MG63 (cell line): ENCODE measurements at regions not wholly inside any gene's neighbourhood (a gene's known extent, or its start where the extent isn't known, plus 50 kb on each side); places are given as distances from the start of the nearest gene placed in this dataset.
"Not testable (repeated sequence)": the region's sequence is repeated elsewhere in the genome, so short reads cannot be mapped to it uniquely, and the experiment has no call there.

Experiments
- DNase-seq: peaks from one replicate; pipeline ENCODE4 v3.0.0-alpha.2; 2020
- H3K27me3 ChIP-seq: fragments of 250-450 bp; sonication (Bioruptor Pico); 2 replicates; pipeline ENCODE4 v1.5.1; 2020; ENCODE audit warnings: mild to moderate bottlenecking, moderate library complexity
- H3K36me3 ChIP-seq: fragments of 250-450 bp; sonication (Bioruptor Pico); 2 replicates; pipeline ENCODE4 v1.5.1; 2020; ENCODE audit warnings: mild to moderate bottlenecking, moderate library complexity
- H3K4me3 ChIP-seq: fragments of 250-450 bp; sonication (Bioruptor Pico); 2 replicates; pipeline ENCODE4 v1.5.1; 2020; ENCODE audit warnings: mild to moderate bottlenecking, moderate library complexity
- H3K9me3 ChIP-seq: fragments of 250-450 bp; sonication (Bioruptor Pico); 2 replicates; pipeline ENCODE4 v1.5.1; 2020; ENCODE audit warnings: mild to moderate bottlenecking, moderate library complexity

DNA sequence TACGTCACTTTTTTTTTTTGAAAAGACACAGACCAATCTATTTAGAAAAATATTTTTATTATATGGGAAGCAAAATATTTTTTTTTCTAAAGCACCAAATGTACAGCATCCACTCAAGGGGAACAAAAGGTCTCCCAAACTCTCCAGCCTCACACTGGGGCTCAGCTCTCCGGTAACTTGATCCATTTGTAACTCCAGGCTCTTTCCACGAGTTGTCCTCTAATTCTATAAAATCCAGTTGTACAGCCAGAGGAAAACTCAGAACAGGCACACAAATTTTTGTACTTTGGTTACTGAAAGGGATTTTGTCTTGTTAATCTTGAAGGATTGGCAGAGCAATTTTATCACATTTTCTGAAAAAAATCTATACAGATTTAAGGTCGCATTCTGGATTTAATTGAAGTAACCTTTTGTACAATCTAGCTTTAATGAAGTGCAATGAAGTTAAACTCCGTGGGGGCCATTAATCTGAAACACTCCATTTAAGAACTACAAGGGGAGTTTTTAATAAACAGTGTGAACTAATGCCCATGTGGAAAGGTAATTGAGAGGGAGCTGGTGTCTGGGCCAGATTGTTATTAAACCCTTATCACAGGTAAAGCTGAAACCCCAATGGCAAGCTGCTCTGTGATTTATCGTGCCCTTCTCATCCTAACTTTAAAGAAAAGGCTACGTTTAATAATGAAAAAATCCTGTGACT is 161.2 kb upstream of the FRG1 start:
- H3K4me3 ChIP-seq: no peak overlapping the region
- H3K9me3 ChIP-seq: no peaks in the 10 kb centered on the region
- no peak for DNase-seq
- no peaks in the 10 kb centered on the region for H3K27me3 ChIP-seq
- H3K36me3 ChIP-seq: no peaks in the 10 kb centered on the region

DNA sequence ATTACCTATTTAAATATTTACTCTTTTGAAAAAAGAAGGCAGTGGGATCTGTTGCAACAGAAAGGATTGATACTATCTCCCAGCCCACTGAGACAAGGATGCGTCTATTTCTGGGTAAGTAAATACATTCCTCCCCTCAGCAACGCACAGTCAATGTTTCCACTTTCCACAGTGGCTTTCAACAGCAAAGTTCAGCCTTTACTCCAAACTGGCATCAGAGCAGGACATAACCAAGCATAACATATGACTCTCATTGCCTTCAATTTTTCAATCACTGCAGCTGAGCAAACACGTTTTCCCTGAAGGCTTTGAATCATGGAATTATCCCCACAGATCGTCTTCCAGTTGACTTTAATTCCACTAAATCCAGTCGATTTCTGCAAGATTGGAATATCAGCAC is 160.3 kb upstream of the FRG1 start:
- DNase-seq: no peak
- Histone ChIP-seq H3K27me3 (no peaks in the 10 kb centered on the region), H3K36me3 (no peaks in the 10 kb centered on the region), H3K4me3 (no peak overlapping the region), H3K9me3 (no peaks in the 10 kb centered on the region)

GRCh38 chr4:189784651-189785050 is 156.0 kb upstream of the FRG1 start:
- H3K36me3 ChIP-seq: no peaks in the 10 kb centered on the region
- H3K4me3 ChIP-seq: no peak overlapping the region
- H3K27me3 ChIP-seq: no peaks in the 10 kb centered on the region
- no peaks in the 10 kb centered on the region for H3K9me3 ChIP-seq
- no peak for DNase-seq

DNA sequence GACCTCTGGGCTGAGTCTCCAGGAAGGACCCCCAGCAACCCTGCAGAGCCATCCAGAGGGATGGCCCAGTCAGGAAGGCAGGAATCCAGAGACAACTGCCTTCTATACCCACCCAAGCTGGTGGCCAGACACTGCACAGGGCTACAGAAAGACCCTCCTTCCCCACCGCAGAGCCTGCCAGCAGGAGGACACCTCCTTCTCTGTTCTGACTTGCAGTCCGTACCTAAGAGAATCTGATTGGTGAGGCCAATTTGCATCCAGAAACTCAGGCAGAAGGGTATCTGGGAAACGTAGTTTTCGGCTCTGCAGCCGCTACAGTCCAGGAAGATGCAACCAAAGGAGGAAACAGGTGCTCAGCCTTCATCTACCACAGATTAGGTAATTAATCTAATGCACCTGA is 155.4 kb upstream of the FRG1 start:
- Histone ChIP-seq H3K4me3 (no peak overlapping the region), H3K27me3 (no peaks in the 10 kb centered on the region), H3K9me3 (no peaks in the 10 kb centered on the region), H3K36me3 (no peaks in the 10 kb centered on the region)
- DNase-seq: no peak

GRCh38 chr4:189786447-189786846 is 154.2 kb upstream of the FRG1 start:
- no peak for DNase-seq
- H3K36me3 ChIP-seq: no peaks in the 10 kb centered on the region
- H3K9me3 ChIP-seq: no peaks in the 10 kb centered on the region
- H3K27me3 ChIP-seq: no peaks in the 10 kb centered on the region
- no peak overlapping the region for H3K4me3 ChIP-seq

DNA sequence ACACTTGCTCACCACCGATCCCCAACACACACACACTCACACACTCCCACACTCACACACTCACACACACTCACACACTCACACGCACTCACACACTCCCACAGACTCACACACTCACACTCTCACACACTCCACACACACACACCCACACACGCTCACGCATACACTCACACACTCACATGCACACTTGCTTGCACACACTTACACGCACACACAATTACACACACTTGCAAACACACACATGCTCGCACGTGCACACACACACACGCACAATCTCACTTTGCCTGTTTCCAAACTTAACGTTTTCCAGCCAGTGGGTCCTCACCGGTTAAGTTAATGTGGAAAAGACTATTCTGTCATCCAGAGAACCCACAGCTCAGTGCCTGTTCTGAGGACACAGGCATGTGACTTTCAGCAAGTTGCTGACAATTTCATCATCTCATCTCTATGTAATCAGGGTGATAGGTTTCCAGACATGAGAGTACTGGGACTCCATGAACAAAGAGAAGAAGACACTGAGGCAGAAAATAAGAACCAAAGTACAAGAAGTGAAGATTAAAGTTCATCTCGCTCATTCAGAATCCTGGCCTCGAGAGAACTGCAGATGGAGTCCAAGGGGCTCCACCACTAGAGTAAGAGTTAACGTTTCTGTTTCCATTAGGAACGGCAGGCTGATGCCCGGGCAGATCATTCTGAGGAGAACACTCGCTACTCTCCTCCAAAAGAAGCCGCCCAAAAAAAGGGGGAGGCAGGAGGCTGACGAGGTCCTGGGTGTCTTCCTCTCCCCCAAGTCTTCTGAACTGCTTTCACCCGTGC is 153.2 kb upstream of the FRG1 start:
- no peak overlapping the region for H3K4me3 ChIP-seq
- H3K27me3 ChIP-seq: no peaks in the 10 kb centered on the region
- DNase-seq: no peak
- no peaks in the 10 kb centered on the region for H3K9me3 ChIP-seq
- H3K36me3 ChIP-seq: no peaks in the 10 kb centered on the region

DNA sequence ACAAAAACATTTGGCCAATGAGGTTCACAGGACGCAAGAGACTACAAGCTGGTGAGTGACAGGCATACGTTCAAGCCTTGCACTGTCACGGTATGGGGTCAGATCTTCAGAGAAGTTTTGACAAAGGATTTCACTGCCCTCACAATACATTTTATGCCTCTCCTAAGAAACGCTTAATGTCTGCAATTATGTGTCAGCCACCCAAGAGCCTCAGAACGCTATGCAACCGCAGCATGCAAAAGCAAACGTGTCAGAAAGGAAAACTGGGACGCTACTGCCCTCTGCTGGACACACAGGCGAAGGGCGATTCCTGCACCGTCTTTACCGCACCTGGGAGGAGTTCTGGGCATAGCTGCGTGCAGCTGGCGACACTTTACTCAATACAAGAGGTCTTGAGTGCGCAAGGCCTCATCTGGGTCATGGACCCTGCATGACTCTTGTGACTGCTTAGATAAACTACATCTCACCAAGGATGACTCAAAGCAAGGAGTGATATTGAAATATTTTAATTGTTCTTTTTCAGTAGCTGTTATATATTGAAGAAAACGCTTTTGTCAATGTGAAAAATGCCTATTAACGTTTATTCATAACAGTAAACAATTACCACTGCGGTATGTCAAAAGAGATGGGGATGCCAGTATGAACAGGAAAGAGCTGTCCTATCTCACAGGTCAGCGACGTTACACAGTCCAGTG is 147.6 kb upstream of the FRG1 start:
- H3K9me3 ChIP-seq: no peaks in the 10 kb centered on the region
- H3K4me3 ChIP-seq: no peak overlapping the region
- H3K27me3 ChIP-seq: no peaks in the 10 kb centered on the region
- DNase-seq: peak; percentile 36
- H3K36me3 ChIP-seq: no peaks in the 10 kb centered on the region

GRCh38 chr4:189800545-189801088 is 140.1 kb upstream of the FRG1 start:
- H3K9me3 ChIP-seq: no peaks in the 10 kb centered on the region
- no peak for DNase-seq
- H3K36me3 ChIP-seq: no peaks in the 10 kb centered on the region
- H3K4me3 ChIP-seq: no peak overlapping the region
- no peaks in the 10 kb centered on the region for H3K27me3 ChIP-seq

DNA sequence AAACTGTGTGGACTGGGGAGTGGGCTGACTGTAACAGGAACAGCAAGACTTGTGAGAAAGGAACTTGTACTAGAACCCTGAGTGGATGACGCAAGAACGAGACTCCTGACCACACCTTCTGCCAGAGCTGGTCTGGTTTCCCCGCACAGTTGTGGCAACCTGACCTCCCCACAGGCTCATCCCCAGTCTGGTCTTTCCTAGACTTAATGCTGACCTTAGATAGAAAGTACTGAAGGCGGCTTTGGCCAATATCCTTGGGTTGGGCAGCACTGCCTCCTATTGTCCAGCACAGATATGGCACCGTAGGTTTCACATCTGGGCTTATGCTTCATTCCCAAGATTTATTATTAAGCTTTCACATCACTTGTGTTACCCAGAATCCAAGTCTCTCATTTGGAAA is 137.8 kb upstream of the FRG1 start:
- H3K36me3 ChIP-seq: no peaks in the 10 kb centered on the region
- no peak for DNase-seq
- no peaks in the 10 kb centered on the region for H3K9me3 ChIP-seq
- H3K4me3 ChIP-seq: no peak overlapping the region
- no peaks in the 10 kb centered on the region for H3K27me3 ChIP-seq

- H3K27me3 ChIP-seq: no peaks in the 10 kb centered on the region
- no peaks in the 10 kb centered on the region for H3K9me3 ChIP-seq
- H3K4me3 ChIP-seq: no peak overlapping the region
- peak; percentile 23 for DNase-seq
- H3K36me3 ChIP-seq: no peaks in the 10 kb centered on the region
Observed at GRCh38 chr4:189804894-189805293, 135.8 kb upstream of the FRG1 start.

GRCh38 chr4:189806506-189806905 is 134.2 kb upstream of the FRG1 start:
- Histone ChIP-seq H3K4me3 (no peak overlapping the region), H3K36me3 (no peaks in the 10 kb centered on the region), H3K27me3 (no peaks in the 10 kb centered on the region), H3K9me3 (no peaks in the 10 kb centered on the region)
- DNase-seq: no peak

GRCh38 chr4:189807031-189807430 is 133.6 kb upstream of the FRG1 start:
- Histone ChIP-seq H3K4me3 (no peak overlapping the region), H3K9me3 (no peaks in the 10 kb centered on the region), H3K27me3 (no peaks in the 10 kb centered on the region), H3K36me3 (no peaks in the 10 kb centered on the region)
- DNase-seq: no peak

DNA sequence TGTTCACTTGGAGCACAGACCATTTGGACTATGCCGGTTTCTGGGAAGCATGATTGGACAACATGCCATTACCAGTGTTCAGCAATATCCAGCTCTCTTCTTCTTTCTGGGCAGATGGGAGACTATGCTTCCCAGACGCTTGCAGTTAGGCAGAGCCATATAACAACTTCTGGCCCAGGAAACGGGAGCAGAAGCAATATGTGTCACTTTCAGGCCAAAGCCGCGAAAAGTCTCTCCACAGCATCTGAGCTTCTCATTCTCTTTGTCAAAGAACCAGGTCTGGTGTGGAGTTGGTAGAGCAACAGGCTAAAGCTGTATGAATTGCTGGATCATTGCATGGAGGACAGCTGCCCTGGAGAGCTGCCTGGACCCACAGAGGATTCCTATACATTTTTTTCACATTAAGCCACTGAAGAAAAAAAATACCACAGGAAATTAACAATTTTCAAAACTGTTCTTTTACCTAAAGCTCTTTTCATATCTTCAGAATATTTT is 131.4 kb upstream of the FRG1 start:
- no peak overlapping the region for H3K4me3 ChIP-seq
- no peaks in the 10 kb centered on the region for H3K27me3 ChIP-seq
- H3K9me3 ChIP-seq: no peaks in the 10 kb centered on the region

DNA sequence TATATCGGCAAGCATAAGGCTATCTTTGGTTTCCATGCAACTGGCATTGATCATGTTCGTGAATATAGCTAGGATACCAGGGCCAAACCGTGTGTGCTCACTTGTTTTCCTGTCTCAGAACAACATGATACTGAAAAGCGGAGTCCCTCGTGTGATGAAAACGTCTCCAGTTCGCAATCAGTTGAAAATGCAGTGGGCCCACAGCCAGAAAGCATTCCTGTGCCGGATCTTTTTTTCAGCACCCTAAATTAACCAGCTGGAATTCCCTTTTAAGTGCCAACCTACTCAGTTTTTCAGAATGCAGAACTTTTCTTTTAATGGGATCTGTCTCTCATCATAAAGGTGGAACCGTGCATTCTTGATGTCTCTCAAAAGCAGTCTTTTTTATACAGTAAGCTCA is 130.8 kb upstream of the FRG1 start:
- no peak for DNase-seq
- Histone ChIP-seq H3K4me3 (no peak overlapping the region), H3K9me3 (no peaks in the 10 kb centered on the region), H3K27me3 (no peaks in the 10 kb centered on the region), H3K36me3 (no peaks in the 10 kb centered on the region)

More for the DNA sequence above, 131.4 kb upstream of the FRG1 start:
- no peak for DNase-seq
- no peaks in the 10 kb centered on the region for H3K36me3 ChIP-seq

- not testable (repeated sequence) for DNase-seq, H3K4me3 ChIP-seq, H3K36me3 ChIP-seq, H3K27me3 ChIP-seq, H3K9me3 ChIP-seq
Observed at GRCh38 chr4:189810318-189811181, 130.1 kb upstream of the FRG1 start.

DNA sequence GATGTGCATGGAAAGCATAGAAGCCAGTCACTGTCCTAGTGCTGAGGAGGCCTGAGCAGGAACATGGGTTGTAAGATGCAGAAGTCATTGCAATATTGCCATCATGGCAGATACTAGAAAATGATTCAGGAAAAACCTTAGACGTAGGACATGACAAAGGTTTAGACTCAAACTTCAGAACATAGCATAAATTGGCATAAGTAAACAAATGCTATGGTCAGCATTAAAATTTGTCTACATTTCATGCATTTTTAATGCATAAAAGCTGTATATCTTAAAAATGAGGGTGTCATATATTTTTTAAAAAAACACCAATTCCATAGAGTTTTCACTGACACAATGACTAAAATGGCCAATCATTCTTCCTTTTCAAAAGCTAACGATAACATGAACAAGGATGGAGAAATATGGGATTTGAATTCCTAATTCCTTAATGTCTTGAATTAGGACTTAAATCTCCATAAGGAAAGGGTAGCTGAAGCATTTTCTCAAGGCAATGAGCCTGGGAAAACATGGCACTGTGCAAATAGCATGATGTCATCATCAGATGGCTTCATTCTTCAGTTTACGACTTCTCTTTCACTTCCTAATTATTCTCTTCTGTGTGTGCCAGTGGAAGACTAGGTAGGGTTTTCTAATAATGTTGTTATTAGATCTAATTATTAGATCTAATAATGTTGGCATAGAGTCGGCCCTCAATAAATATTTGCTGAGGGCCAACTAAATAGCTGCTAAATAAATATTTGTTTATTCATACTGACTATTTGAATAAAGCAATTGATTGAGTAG is 125.1 kb upstream of the FRG1 start:
- no peaks in the 10 kb centered on the region for H3K27me3 ChIP-seq
- no peak overlapping the region for H3K4me3 ChIP-seq
- DNase-seq: no peak
- no peaks in the 10 kb centered on the region for H3K36me3 ChIP-seq
- H3K9me3 ChIP-seq: no peaks in the 10 kb centered on the region
